DMS153 treated with DMSO at 0.1 percent for 48 hours (cell line): ENCODE measurements at regions not wholly inside any gene's neighbourhood (a gene's known extent, or its start where the extent isn't known, plus 50 kb on each side); places are given as distances from the start of the nearest gene placed in this dataset.

ENCODE experiments used
- DNase-seq: peaks from one replicate; lab custom pipeline; 2025; ENCODE audit not compliant: unreplicated experiment; lab: John Stamatoyannopoulos, UW

DNA sequence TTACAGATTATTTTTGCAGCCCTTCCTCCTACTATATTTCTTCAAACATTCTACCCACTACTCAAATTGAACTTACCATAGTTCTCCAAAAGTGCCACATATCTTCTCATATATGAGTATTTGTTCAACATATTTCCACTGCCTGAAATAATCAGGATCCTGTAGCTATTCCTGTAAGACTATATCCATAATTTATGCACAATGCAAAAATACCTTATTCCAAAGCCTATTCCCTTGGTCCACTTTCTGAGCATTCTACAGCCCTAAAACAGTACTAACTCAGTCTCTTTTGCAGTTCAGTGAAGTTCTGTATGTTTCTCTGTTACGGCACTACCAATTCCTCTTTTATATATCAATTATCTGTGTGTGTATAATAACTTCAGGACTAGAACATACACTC, 1283.7 kb upstream of the ADGRL2 start:
- no peak for DNase-seq

DNA sequence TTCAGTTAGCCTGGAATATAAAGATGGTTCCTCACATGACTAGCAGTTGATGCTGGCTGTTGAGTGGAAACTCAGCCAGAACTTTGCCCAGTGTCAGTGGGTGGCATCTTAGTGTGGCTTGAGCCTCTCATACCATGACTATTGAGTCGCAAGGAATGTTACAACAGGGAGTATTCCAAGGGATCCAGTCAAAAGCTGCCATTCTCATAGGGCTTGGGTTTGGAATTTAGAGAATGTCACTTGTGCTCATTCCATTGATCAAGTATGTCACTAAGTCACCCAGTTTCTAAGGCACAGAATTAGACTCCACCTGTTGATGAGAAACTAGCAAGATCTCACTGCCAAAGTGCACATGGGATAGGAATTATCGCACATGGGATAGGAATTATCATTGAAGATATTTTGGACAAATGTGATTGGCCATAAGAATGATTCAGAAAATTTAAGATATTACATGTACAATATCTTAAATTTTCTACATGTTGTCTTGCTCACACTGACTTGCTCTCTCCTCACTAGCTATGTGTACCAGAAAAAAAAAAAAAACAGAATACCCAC, 1290.7 kb upstream of the ADGRL2 start:
- DNase-seq, result no peak

- no peak for DNase-seq
Measured at GRCh38 chr1:80506216-80506615, 1294.5 kb upstream of the ADGRL2 start.

DNA sequence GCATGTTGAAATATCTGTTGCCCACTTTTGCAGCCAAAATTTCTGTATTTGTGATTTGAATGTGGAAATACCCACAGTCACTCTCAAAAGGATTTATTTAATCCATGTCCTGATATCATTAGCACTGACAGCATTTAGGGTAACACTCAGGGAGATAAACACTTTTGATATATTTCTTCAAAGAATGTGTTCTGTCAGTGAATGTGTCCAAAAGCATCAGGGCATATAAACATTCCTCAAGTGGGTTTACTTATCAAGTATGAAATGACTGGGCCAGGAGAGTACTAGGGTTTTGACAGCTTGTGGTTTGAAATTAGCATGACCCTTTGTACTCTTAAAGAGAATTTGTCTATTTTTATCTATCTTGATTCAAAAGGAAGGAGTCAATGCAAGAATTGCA, 1302.1 kb upstream of the ADGRL2 start:
- no peak for DNase-seq

DNA sequence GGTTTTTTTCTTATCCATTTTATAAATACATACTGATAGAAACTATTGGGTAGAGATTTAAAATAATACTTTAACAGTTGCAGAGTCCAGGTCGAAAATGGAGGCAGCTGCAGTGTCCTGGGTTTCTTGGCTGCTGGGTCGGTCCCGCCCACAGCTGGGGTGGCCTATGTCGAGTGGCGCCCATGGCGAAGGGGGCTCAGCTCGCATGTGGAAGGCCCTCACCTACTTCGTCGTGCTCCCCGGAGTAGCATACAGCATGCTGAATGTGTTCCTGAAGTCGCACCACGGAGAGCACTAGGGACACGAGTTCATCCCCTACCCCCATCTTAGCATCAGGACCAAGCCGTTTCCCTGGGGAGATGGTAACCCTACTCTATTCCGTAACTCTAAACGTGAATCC, 1304.9 kb upstream of the ADGRL2 start:
- DNase-seq, result no peak

GRCh38 chr1:80472145-80472544, 1328.6 kb upstream of the ADGRL2 start:
- DNase-seq, result no peak

DNA sequence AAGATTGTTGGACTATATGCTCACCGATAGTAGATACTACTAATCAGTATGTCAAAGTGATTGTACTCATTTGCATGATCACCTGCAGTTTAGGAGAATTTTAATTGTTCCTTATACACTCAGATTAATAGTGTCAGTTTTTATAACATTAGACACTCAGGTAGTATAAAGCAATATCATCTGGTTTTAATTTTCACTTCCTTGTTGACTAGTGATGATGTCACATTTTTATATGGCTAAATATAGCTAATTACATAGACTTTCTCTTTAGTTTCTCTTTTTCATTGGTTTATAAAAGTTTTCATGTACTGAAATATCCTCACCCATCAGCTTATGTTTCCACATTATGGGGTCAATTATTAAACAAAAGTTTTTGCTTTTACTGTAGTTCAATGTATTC, 1332.4 kb upstream of the ADGRL2 start:
- no peak for DNase-seq

DNA sequence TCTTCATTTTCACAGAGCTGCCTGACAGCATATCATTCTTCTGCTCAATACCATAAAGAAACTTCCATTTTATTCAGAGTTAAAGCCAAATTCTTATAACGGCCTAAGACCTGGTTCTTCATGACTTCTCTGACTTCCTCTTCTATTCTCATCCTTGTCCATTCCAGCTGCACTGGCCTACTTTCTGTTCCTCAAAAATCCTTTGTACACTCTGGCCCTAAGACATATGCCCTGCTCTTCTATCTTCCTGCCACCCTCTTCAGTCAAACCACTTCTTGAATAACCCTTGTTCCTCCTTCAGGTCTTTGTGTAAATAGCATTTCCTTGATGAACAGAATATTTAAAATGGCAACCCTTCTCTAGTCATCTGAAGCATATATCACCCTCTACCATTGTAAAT, 1338.7 kb upstream of the ADGRL2 start:
- DNase-seq, result no peak

DNA sequence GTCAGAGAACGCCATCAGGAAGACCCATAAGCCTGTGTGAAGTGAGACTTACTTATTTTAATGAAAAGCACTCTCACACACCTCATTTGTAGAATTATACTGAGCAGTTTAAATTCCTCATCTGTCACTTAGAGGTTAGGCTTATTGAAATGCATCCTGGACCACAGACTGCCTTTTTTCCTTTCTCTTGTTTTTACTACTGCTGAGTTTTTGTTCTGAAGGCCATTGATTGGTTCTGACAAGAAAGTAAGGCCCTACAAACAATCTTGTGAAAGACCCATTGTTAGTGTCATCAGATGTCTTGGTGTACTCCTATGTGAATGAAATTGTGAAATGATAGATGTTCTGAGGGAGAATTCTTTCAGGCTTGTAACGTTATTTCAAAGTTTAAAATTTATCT, 1343.3 kb upstream of the ADGRL2 start:
- no peak for DNase-seq

DNA sequence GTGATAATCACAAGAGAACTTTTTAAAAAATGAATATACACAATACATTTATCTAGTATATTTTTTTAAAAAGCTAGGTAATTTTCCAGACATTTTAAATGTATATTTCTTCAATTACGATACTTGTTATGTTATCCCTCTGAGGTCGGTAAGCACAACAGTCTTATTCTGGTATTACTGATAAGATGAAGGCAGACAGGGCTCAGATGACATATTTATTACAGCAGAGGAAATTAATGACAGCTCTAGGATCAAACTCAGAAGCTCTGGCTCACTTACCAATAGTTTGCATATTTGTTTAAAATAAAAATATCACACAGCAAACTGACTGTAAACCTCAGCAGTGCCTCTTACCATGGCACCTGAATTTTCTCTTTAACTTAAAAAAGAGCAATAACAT, 1347.0 kb upstream of the ADGRL2 start:
- no peak for DNase-seq

DNA sequence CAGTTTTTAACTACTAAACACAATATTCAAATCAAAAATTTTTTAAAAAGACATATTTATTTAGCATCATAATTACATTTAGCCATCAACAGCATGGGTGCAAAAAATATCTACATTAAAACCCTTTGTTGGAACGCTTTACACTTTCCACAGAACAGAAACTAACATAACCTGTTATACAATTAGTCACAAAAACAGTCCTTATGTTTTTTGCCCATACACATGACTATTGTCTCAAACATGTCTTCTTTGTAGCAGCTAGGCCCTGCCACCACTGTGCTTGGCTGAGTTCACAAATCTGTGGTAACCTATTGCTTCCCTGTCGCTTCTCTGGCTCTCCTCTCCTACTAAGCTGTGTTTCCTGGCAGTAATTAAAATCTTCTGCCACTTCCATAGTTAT, 1350.0 kb upstream of the ADGRL2 start:
- no peak for DNase-seq

DNA sequence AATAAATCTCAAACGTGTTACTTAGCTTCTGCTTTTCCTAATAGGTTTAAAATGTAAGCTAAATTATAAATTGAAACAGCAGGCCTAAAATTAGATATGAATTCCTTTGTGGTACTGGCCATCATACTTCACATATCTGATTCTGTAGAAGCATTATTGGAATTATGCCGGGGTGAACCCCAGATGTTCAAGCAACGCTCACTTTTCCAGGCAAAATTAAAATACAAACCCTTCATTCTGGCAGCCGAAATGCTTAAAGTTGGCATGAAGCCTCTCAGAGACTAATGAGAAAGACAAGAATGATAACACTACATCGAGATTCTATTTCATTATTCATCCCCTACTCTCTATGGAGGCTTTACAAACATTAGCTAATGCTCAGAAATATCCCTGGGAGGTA, 1352.7 kb upstream of the ADGRL2 start:
- no peak for DNase-seq

GRCh38 chr1:80447526-80447925, 1353.2 kb upstream of the ADGRL2 start:
- no peak for DNase-seq

GRCh38 chr1:80445033-80445432, 1355.7 kb upstream of the ADGRL2 start:
- DNase-seq, result no peak

- no peak for DNase-seq
Measured at GRCh38 chr1:80444171-80444570, 1356.6 kb upstream of the ADGRL2 start.

GRCh38 chr1:80441664-80442063, 1359.1 kb upstream of the ADGRL2 start:
- no peak for DNase-seq

DNA sequence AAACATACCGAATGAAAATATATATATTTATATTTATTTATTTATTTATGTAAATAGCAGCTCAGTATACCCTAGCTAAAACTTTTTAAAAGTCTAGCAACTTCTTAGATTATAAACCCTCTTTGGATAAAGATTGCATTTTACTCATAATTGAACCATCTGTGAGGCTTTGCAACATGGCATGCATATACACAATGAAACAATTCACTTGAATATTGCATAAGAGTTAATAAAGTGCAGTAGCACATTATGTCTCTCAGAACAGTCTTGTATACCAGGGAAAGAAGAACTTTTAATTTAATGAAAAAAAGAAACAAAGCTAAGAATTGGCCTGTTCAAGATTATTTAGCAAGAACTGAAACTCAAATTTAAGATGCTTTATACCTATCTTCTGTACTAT, 1363.9 kb upstream of the ADGRL2 start:
- DNase-seq, result no peak

DNA sequence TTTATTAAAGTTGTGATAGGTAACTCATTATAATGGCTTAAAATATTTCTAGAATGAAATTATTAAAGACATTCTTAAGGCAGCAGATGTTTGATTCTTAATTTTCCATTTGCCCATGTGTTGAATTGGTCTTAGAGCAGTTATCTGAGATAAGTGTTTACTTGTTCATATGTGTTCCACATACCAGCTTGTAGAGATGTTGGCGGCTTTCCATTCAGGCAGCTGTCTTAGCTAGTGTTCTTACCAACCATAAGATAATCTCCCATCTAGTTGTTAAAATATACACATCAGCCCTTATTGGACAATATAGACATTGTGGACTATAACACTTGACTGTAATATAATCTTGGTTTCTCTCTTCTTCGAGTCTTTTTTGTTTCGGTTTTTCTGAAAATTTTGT, 1372.9 kb upstream of the ADGRL2 start:
- no peak for DNase-seq

DNA sequence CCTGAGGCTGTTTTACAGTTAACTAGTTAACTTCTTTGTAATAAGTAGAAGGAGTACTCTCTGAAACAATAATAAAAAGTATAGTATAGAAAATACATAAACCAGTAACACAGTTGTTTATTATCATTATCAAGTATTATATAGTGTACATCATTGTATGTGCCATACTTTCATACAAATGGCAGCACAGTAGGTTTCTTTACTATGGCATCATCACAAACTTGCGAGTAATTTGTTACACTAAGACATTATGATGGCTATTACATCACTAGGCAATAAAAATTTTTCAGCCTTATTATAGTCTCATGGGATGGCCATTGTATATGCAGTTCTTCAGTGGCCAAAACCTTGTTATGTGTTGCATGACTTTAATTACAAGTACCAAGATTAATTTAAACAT, 1376.5 kb upstream of the ADGRL2 start:
- no peak for DNase-seq

DNA sequence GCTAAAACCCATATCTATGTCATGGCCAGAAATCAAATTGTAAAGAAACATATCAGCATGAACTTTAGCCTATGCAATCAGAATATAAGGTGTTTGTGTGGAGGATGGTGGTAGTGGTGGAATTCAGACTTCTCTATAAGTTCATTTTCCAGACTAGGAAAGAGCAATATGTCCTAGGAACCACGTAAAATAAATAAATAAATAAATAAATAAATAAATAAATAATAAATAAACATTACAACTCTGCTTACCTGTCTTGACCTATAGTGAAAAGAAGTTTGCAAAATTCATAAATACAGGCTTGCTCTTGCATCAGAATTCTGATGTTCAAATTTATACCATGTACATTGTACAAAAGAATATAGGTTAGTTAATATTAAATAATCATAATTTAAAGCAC, 1382.6 kb upstream of the ADGRL2 start:
- DNase-seq, result no peak

DNA sequence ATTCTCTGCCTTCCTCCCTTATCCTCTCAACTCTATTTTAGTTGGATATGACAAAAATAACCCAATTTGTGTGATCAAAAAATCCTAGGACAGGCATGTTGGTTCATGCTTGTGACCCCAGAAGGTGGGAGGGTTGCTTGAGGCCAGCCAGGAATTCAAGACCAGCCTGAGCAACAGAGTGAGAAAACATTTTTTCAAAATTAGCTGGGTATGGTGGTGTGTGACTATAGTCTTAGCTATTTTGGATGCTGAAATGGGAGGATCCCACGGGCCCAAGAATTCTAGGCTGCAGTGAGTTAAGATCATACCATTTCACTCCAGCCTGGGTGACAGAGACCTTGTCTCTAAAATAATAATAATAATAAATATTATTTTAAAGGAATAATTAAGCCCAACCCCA, 1383.1 kb upstream of the ADGRL2 start:
- no peak for DNase-seq

DNA sequence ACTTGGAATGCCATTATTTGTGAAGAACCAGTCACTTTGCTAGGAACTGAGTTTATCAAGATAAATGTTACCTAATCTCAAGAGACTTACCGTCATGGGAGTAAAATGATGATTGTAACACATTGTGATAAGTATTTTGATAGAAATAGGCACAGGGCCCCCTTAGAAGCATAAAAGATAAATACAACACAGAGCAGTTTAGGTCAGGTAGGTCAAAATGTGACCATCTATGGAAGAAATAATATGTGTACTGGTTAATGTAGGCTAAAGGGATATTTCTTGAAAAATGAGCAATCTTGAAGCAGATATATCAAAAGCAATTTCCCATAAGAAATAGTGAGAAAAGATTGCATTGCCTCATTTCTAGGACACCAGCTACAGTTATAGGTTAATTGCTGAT, 1386.8 kb upstream of the ADGRL2 start:
- no peak for DNase-seq

DNA sequence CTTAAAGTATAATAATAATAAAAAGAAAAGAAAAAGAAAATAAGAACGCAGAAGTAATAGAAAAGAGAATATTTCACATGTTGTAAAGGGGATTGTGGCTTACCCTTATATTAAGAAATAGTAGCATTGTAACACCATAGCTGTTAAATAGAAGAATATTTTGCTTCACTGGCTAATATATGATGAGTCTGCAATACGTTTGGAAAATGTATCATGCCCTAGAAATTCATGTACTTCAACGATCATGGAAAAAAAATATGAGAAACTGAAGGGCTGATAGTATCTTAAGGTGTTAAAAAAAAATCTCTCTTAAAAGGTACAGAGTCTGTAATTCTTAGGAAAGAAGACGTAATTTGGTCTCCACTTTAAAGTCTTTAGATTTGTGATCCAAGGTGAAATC, 1390.5 kb upstream of the ADGRL2 start:
- DNase-seq, result no peak

DNA sequence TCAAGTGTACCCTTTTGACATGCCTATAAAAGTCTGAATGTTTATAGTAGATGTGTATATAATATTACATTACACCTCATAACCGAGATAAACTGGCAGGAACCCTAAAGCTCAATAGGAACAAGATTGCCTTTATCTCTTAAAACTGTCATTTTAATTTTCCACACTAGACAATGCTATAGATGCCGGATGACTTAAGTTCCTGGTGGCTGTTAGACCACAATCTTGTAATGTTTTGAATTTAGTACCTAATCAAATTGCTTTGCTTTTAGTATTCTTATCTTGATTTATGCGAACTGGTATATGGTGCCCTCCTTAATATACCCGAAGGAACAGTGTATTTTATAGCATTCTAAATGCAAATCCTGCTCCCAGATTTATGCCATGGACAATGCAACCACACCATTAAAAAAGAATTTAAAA, 1397.0 kb upstream of the ADGRL4 start:
- no peak for DNase-seq
